H1 (cell line): ENCODE measurements at regions not wholly inside any gene's neighbourhood (a gene's known extent, or its start where the extent isn't known, plus 50 kb on each side); places are given as distances from the start of the nearest gene placed in this dataset.

ENCODE experiments used
- E2F6 ChIP-seq: IDR thresholded peaks from 2 replicates; pipeline ENCODE4 v1.6.1; 2012; ENCODE audit warnings: inconsistent platforms
- SIN3A ChIP-seq, 2 experiments: IDR thresholded peaks in 1 of 2; conservative IDR thresholded peaks in 1 of 2; 2 replicates each; pipeline ENCODE4 v1.6.1; 2011 to 2012; ENCODE audit warnings: low read length in 2 of 2, improper control_type of control experiment in 1 of 2, low read depth in 1 of 2, mild to moderate bottlenecking in 1 of 2
- SP2 ChIP-seq: IDR thresholded peaks from 2 replicates; pipeline ENCODE4 v1.6.1; 2012; ENCODE audit warnings: mild to moderate bottlenecking, low read length, inconsistent platforms

GRCh38 chr20:24730750-24731149 is 218.3 kb upstream of the CST7 start (continued):
- no peak for TF ChIP-seq SIN3A (conservative IDR thresholded peaks at IDR 0.05 in 1 of 2, IDR thresholded peaks at IDR 0.05 in 1 of 2; ENCODE audit: low read depth in 1 of 2, low read length in 2 of 2)
- no peak for TF ChIP-seq SP2
- no peak for TF ChIP-seq E2F6
- TF ChIP-seq, all 59 proteins: peak for 0
